Upper lobe of right lung (tissue), 1 donor: ENCODE measurements at regions not wholly inside any gene's neighbourhood (a gene's known extent, or its start where the extent isn't known, plus 50 kb on each side); places are given as distances from the start of the nearest gene placed in this dataset.

ENCODE experiments used
- ATAC-seq: fragments of 200-7000 bp; cut with Tn5 transposase; one replicate; pipeline ENCODE4 v1.9.1; 2020; ENCODE audit warnings: mild to moderate bottlenecking, moderate library complexity
- DNase-seq: peaks from one replicate; pipeline ENCODE4 v3.0.0-alpha.2; 2020
- H3K27ac ChIP-seq: fragments of 200-600 bp; one replicate; pipeline ENCODE4 v1.8.0; 2022
- H3K27me3 ChIP-seq: fragments of 200-600 bp; one replicate; pipeline ENCODE4 v1.8.0; 2022; ENCODE audit warnings: mild to moderate bottlenecking
- H3K36me3 ChIP-seq: fragments of 200-600 bp; one replicate; pipeline ENCODE4 v1.8.0; 2022
- H3K4me1 ChIP-seq: fragments of 200-600 bp; one replicate; pipeline ENCODE4 v1.8.0; 2022
- H3K4me3 ChIP-seq: fragments of 200-600 bp; one replicate; pipeline ENCODE4 v1.8.0; 2022; ENCODE audit warnings: mild to moderate bottlenecking
- H3K9me3 ChIP-seq: fragments of 200-600 bp; one replicate; pipeline ENCODE4 v1.8.0; 2022
- CTCF ChIP-seq: fragments of 200-600 bp; IDR thresholded peaks from one replicate; pipeline ENCODE4 v1.8.0; 2022; ENCODE audit warnings: antibody characterized with exemption
- intact Hi-C: fragments of 100-400 bp; cut with DNase I; formaldehyde crosslinking; loops from one replicate; pipeline ENCODE4 v1.11.0; 2022
- donor health status: DM: no; HTN: yes; CAD: no; lungs with severe emphysema.

- no peak overlapping the region for H3K4me3 ChIP-seq
- DNase-seq, result no peak
- no peaks in the 10 kb centered on the region for H3K36me3 ChIP-seq
- no peak for ATAC-seq
- peaks cover 3% of the 10 kb centered on the region for H3K4me1 ChIP-seq
- TF ChIP-seq CTCF, result no peak
- H3K27me3 ChIP-seq, result no peaks in the 10 kb centered on the region
- no peak overlapping the region for H3K27ac ChIP-seq
- intact Hi-C loops, result no loop called here
- no peaks in the 10 kb centered on the region for H3K9me3 ChIP-seq
Measured at GRCh38 chr6:12404651-12405050, 114.5 kb downstream of the EDN1 start.

- Histone ChIP-seq H3K27ac (no peak overlapping the region), H3K9me3 (no peaks in the 10 kb centered on the region), H3K4me3 (no peak overlapping the region), H3K36me3 (no peaks in the 10 kb centered on the region), H3K4me1 (no peaks in the 10 kb centered on the region), H3K27me3 (no peaks in the 10 kb centered on the region)
- TF ChIP-seq CTCF, result no peak
- ATAC-seq (no peak), DNase-seq (no peak)
- intact Hi-C loops, result no loop called here
Measured at GRCh38 chr6:12408752-12409151, 118.6 kb downstream of the EDN1 start.

- no peak overlapping the region for H3K4me3 ChIP-seq
- intact Hi-C loops, result no loop called here
- no peaks in the 10 kb centered on the region for H3K36me3 ChIP-seq
- DNase-seq (no peak), ATAC-seq (no peak)
- no peak overlapping the region for H3K27ac ChIP-seq
- no peaks in the 10 kb centered on the region for H3K9me3 ChIP-seq
- H3K27me3 ChIP-seq, result no peaks in the 10 kb centered on the region
- no peaks in the 10 kb centered on the region for H3K4me1 ChIP-seq
- TF ChIP-seq CTCF, result no peak
Measured at GRCh38 chr6:12410946-12411345, 120.8 kb downstream of the EDN1 start.

- H3K4me1 ChIP-seq, result no peaks in the 10 kb centered on the region
- H3K4me3 ChIP-seq, result no peak overlapping the region
- peaks cover 3% of the 10 kb centered on the region for H3K9me3 ChIP-seq
- no peak overlapping the region for H3K27ac ChIP-seq
- DNase-seq (no peak), ATAC-seq (no peak)
- H3K36me3 ChIP-seq, result no peaks in the 10 kb centered on the region
- intact Hi-C loops, result no loop called here
- H3K27me3 ChIP-seq, result no peaks in the 10 kb centered on the region
- TF ChIP-seq CTCF, result no peak
Measured at GRCh38 chr6:12414096-12414675, 124.0 kb downstream of the EDN1 start.

GRCh38 chr6:12415980-12416598 lies 125.9 kb downstream of the EDN1 start:
- H3K27me3 ChIP-seq, result no peaks in the 10 kb centered on the region
- peaks cover 4% of the 10 kb centered on the region for H3K9me3 ChIP-seq
- TF ChIP-seq CTCF, result no peak
- intact Hi-C loops, result no loop called here
- H3K36me3 ChIP-seq, result no peaks in the 10 kb centered on the region
- ATAC-seq (no peak), DNase-seq (no peak)
- no peaks in the 10 kb centered on the region for H3K4me1 ChIP-seq
- no peak overlapping the region for H3K4me3 ChIP-seq
- H3K27ac ChIP-seq, result no peak overlapping the region

- intact Hi-C loops, result no loop called here
- Histone ChIP-seq H3K27me3 (no peaks in the 10 kb centered on the region), H3K9me3 (peaks cover 4% of the 10 kb centered on the region), H3K36me3 (no peaks in the 10 kb centered on the region), H3K27ac (no peak overlapping the region), H3K4me3 (no peak overlapping the region), H3K4me1 (no peaks in the 10 kb centered on the region)
- ATAC-seq (no peak), DNase-seq (no peak)
- no peak for TF ChIP-seq CTCF
Measured at GRCh38 chr6:12417191-12417590, 127.0 kb downstream of the EDN1 start.
